ENCODE measurements at regions not wholly inside any gene's neighbourhood (a gene's known extent, or its start where the extent isn't known, plus 50 kb on each side); places are given as distances from the start of the nearest gene placed in this dataset.
"Not testable (repeated sequence)": the region's sequence is repeated elsewhere in the genome, so short reads cannot be mapped to it uniquely, and the experiment has no call there.

GRCh38 chr9:24698881-24699518 is 153.3 kb upstream of the IZUMO3 start:
- no peak for DNase-seq
- Mint-ChIP-seq H3K27ac (no peak overlapping the region), H3K9me3 (no peaks in the 10 kb centered on the region)

GRCh38 chr9:24672336-24672735 is 126.6 kb upstream of the IZUMO3 start:
- no peak for DNase-seq
- H3K4me3 Mint-ChIP-seq: no peak overlapping the region
- no peaks in the 10 kb centered on the region for H3K36me3 Mint-ChIP-seq (ENCODE audit: low read depth)
- H3K27ac Mint-ChIP-seq: no peak overlapping the region
- no peaks in the 10 kb centered on the region for H3K4me1 Mint-ChIP-seq
- peaks cover 11% of the 10 kb centered on the region for H3K9me3 Mint-ChIP-seq
- TF ChIP-seq, protein P1, sequence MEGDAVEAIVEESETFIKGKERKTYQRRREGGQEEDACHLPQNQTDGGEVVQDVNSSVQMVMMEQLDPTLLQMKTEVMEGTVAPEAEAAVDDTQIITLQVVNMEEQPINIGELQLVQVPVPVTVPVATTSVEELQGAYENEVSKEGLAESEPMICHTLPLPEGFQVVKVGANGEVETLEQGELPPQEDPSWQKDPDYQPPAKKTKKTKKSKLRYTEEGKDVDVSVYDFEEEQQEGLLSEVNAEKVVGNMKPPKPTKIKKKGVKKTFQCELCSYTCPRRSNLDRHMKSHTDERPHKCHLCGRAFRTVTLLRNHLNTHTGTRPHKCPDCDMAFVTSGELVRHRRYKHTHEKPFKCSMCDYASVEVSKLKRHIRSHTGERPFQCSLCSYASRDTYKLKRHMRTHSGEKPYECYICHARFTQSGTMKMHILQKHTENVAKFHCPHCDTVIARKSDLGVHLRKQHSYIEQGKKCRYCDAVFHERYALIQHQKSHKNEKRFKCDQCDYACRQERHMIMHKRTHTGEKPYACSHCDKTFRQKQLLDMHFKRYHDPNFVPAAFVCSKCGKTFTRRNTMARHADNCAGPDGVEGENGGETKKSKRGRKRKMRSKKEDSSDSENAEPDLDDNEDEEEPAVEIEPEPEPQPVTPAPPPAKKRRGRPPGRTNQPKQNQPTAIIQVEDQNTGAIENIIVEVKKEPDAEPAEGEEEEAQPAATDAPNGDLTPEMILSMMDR (IDR thresholded peaks at IDR 0.05): no peak
- H3K27me3 Mint-ChIP-seq (ENCODE audit: low read depth, poor library complexity): peaks cover 8% of the 10 kb centered on the region

More at GRCh38 chr9:24698881-24699518, 153.3 kb upstream of the IZUMO3 start:
- TF ChIP-seq, protein P1 (IDR thresholded peaks at IDR 0.05): no peak
- peaks cover 3% of the 10 kb centered on the region for H3K27me3 Mint-ChIP-seq (ENCODE audit: low read depth, poor library complexity)
- H3K4me1 Mint-ChIP-seq: no peaks in the 10 kb centered on the region
- no peak overlapping the region for H3K4me3 Mint-ChIP-seq
- no peaks in the 10 kb centered on the region for H3K36me3 Mint-ChIP-seq (ENCODE audit: low read depth)

- TF ChIP-seq, protein P1 (IDR thresholded peaks at IDR 0.05): no peak
- H3K4me1 Mint-ChIP-seq: no peaks in the 10 kb centered on the region
- no peak for DNase-seq
- no peak overlapping the region for H3K4me3 Mint-ChIP-seq
- no peak overlapping the region for H3K27ac Mint-ChIP-seq
- H3K9me3 Mint-ChIP-seq: peaks cover 14% of the 10 kb centered on the region
- no peaks in the 10 kb centered on the region for H3K36me3 Mint-ChIP-seq (ENCODE audit: low read depth)
- H3K27me3 Mint-ChIP-seq (ENCODE audit: low read depth, poor library complexity): no peaks in the 10 kb centered on the region
These were observed 111.7 kb upstream of the IZUMO3 start for GRCh38 chr9:24657387-24657786.

- no peaks in the 10 kb centered on the region for H3K4me1 Mint-ChIP-seq
- H3K27ac Mint-ChIP-seq: no peak overlapping the region
- TF ChIP-seq, protein P1 (IDR thresholded peaks at IDR 0.05): no peak
- peaks cover 16% of the 10 kb centered on the region for H3K9me3 Mint-ChIP-seq
- DNase-seq: no peak
- H3K36me3 Mint-ChIP-seq (ENCODE audit: low read depth): no peaks in the 10 kb centered on the region
- H3K4me3 Mint-ChIP-seq: no peak overlapping the region
- no peaks in the 10 kb centered on the region for H3K27me3 Mint-ChIP-seq (ENCODE audit: low read depth, poor library complexity)
These were observed 106.5 kb upstream of the IZUMO3 start for GRCh38 chr9:24652181-24652580.

DNA sequence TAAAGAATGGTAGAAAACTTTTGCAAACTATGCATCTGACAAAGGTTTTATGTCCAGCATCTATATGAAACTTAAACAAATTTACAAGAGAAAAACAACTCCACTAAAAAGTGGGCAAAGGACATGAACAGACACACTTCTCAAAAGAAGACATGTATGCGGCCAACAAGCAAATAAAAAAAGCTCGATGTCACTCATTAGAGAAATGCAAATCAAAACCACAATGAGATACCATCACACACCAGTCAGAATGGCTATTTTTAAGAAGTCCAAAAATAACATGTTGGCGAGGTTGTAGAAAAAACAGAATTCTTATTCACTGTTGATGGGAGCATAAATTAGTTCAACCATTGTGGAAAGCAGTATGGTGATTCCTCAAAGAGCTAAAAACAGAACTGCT is 83.1 kb upstream of the IZUMO3 start:
- H3K4me1 Mint-ChIP-seq; H3K9me3 Mint-ChIP-seq; DNase-seq; H3K4me3 Mint-ChIP-seq; H3K27me3 Mint-ChIP-seq (ENCODE audit: low read depth, poor library complexity); H3K27ac Mint-ChIP-seq; H3K36me3 Mint-ChIP-seq (ENCODE audit: low read depth): not testable (repeated sequence)

- no peak for DNase-seq
- no peaks in the 10 kb centered on the region for H3K27me3 Mint-ChIP-seq (ENCODE audit: low read depth, poor library complexity)
- TF ChIP-seq, protein P1 (IDR thresholded peaks at IDR 0.05): no peak
- H3K4me1 Mint-ChIP-seq: no peaks in the 10 kb centered on the region
- no peaks in the 10 kb centered on the region for H3K9me3 Mint-ChIP-seq
- H3K36me3 Mint-ChIP-seq (ENCODE audit: low read depth): no peaks in the 10 kb centered on the region
- H3K4me3 Mint-ChIP-seq: no peak overlapping the region
- no peak overlapping the region for H3K27ac Mint-ChIP-seq
These were observed 79.4 kb upstream of the IZUMO3 start for GRCh38 chr9:24625097-24625496.

Data from nephron progenitor cell (in vitro differentiated cells).